Activated B cell treated with CpG ODN at 0.5 μM for 24 hours (primary cell): ENCODE measurements at regions not wholly inside any gene's neighbourhood (a gene's known extent, or its start where the extent isn't known, plus 50 kb on each side); places are given as distances from the start of the nearest gene placed in this dataset.

ENCODE experiments used
- ATAC-seq: fragments of 200-7000 bp; cut with Tn5 transposase; one replicate; pipeline ENCODE4 v1.10.0; 2021; ENCODE audit warnings: low read depth, mild to moderate bottlenecking, moderate library complexity
- CTCF ChIA-PET: fragments of 350-600 bp; sonication (Branson Sonifier 250); formaldehyde crosslinking; loops from one replicate; lab custom pipeline; 2021; ENCODE audit warnings: antibody characterized with exemption; lab: Charles Lee
- POLR2A ChIA-PET: fragments of 350-600 bp; sonication (Branson Sonifier 250); formaldehyde crosslinking; loops from one replicate; lab custom pipeline; 2021; ENCODE audit warnings: antibody characterized with exemption; lab: Charles Lee
- DNase-seq: peaks from one replicate; pipeline ENCODE4 v3.0.0; 2022
- H3K27ac Mint-ChIP-seq: one replicate; pipeline ENCODE4 v1.8.0; 2020; ENCODE audit warnings: mixed read lengths
- H3K27me3 Mint-ChIP-seq: one replicate; pipeline ENCODE4 v1.8.0; 2021; ENCODE audit warnings: mixed read lengths
- H3K36me3 Mint-ChIP-seq: one replicate; pipeline ENCODE4 v1.8.0; 2021; ENCODE audit warnings: low read depth, mixed read lengths
- H3K4me1 Mint-ChIP-seq: one replicate; pipeline ENCODE4 v1.8.0; 2021; ENCODE audit warnings: mixed read lengths
- H3K4me3 Mint-ChIP-seq: one replicate; pipeline ENCODE4 v1.8.0; 2020; ENCODE audit warnings: mild to moderate bottlenecking, mixed read lengths
- H3K9me3 Mint-ChIP-seq: one replicate; pipeline ENCODE4 v1.8.0; 2020; ENCODE audit warnings: mixed read lengths
- intact Hi-C: fragments of 100-400 bp; cut with micrococcal nuclease; formaldehyde crosslinking; loops from one replicate; pipeline ENCODE4 v1.15.1; 2024
- TF ChIP-seq, protein P1 (sequence below): fragments of 200-600 bp; IDR thresholded peaks from one replicate; pipeline ENCODE4 v1.8.0; 2022; ENCODE audit warnings: antibody characterized with exemption, mild to moderate bottlenecking

DNA sequence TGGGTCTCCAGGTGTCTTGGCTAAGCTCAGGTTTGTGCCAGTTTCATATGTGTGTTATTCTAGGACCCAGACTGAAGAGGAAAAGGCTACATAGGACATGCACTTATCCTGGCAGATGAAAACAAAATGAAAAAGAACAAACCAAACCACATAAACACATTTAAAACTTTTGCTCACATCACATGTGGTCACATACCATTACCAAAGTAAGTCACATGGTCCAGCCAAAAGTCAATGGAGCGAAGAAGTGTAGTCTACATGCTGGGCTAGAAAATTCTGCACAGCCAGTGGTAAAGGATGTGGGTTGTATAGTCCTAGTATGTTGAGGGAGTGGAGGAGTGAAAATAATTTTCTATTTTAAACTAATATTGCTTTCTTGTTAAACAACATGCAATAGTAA is 437.5 kb downstream of the BTBD3 start:
- POLR2A ChIA-PET: no interaction called here
- H3K9me3 Mint-ChIP-seq: peaks cover 5% of the 10 kb centered on the region
- TF ChIP-seq, protein P1, sequence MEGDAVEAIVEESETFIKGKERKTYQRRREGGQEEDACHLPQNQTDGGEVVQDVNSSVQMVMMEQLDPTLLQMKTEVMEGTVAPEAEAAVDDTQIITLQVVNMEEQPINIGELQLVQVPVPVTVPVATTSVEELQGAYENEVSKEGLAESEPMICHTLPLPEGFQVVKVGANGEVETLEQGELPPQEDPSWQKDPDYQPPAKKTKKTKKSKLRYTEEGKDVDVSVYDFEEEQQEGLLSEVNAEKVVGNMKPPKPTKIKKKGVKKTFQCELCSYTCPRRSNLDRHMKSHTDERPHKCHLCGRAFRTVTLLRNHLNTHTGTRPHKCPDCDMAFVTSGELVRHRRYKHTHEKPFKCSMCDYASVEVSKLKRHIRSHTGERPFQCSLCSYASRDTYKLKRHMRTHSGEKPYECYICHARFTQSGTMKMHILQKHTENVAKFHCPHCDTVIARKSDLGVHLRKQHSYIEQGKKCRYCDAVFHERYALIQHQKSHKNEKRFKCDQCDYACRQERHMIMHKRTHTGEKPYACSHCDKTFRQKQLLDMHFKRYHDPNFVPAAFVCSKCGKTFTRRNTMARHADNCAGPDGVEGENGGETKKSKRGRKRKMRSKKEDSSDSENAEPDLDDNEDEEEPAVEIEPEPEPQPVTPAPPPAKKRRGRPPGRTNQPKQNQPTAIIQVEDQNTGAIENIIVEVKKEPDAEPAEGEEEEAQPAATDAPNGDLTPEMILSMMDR: no peak

DNA sequence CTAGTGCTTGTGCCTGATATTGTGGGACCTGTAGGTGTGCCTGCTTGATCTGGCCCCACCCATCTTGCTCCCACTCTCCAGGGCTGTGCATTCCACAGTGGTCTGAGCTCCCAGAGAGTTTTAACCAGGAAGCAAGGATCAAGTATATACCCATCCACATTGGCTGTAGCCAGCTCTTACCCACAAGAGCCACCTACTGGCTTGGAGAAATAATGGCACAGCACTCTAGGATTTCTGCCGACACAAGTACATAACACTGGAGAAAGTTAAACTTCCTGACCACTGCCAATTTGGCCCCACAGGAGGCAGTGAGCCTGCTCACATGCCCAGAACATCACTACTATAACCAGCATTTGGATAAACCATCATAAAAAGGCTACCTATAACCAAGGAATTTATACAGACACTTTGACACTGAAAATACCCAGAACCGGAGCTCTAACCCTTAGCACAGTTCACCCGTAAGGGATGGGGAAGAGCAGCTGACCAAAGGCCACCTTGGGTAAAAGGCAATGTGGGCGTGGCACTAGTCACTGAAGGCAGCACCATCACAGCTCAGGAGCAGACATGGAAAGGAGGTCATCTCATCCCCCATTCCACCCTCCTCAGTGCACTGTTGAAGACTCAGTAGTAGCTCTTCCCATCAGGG is 440.4 kb downstream of the BTBD3 start:
- TF ChIP-seq, protein P1: no peak
- H3K36me3 Mint-ChIP-seq: no peaks in the 10 kb centered on the region
- H3K4me3 Mint-ChIP-seq: no peak overlapping the region
- H3K9me3 Mint-ChIP-seq: peaks cover 5% of the 10 kb centered on the region
- ChIA-PET CTCF (no interaction called here), POLR2A (no interaction called here)
- H3K27ac Mint-ChIP-seq: no peak overlapping the region
- H3K4me1 Mint-ChIP-seq: no peaks in the 10 kb centered on the region
- intact Hi-C loops: no loop called here
- no peaks in the 10 kb centered on the region for H3K27me3 Mint-ChIP-seq
- no peak for ATAC-seq
- no peak for DNase-seq

More for the DNA sequence above, 437.5 kb downstream of the BTBD3 start:
- CTCF ChIA-PET: no interaction called here
- H3K27ac Mint-ChIP-seq: no peak overlapping the region
- intact Hi-C loops: no loop called here
- DNase-seq (no peak), ATAC-seq (no peak)
- no peaks in the 10 kb centered on the region for H3K4me1 Mint-ChIP-seq
- no peaks in the 10 kb centered on the region for H3K27me3 Mint-ChIP-seq
- no peak overlapping the region for H3K4me3 Mint-ChIP-seq
- no peaks in the 10 kb centered on the region for H3K36me3 Mint-ChIP-seq

DNA sequence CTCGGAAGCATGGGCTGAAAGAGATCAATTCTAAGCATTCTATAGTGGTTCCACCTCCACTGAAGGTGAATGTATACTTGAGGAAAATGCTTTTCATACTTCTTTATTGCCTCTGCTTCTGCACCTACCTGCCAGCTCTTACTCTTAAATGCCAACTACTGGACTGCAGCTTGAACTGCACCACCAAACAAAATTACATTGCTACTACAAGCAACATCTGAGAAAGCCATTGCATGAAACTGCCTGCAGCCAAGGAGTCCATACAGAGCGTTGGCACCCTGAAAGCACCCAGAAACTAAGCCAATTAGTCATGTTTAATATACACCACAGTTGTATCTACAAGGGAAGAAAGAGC is 440.9 kb downstream of the BTBD3 start:
- no peaks in the 10 kb centered on the region for H3K27me3 Mint-ChIP-seq
- no peak for ATAC-seq
- intact Hi-C loops: no loop called here
- TF ChIP-seq, protein P1: no peak
- H3K4me1 Mint-ChIP-seq: no peaks in the 10 kb centered on the region
- no peak overlapping the region for H3K27ac Mint-ChIP-seq
- DNase-seq: no peak
- no peak overlapping the region for H3K4me3 Mint-ChIP-seq
- ChIA-PET CTCF (no interaction called here), POLR2A (no interaction called here)
- H3K9me3 Mint-ChIP-seq: peaks cover 5% of the 10 kb centered on the region
- H3K36me3 Mint-ChIP-seq: no peaks in the 10 kb centered on the region

DNA sequence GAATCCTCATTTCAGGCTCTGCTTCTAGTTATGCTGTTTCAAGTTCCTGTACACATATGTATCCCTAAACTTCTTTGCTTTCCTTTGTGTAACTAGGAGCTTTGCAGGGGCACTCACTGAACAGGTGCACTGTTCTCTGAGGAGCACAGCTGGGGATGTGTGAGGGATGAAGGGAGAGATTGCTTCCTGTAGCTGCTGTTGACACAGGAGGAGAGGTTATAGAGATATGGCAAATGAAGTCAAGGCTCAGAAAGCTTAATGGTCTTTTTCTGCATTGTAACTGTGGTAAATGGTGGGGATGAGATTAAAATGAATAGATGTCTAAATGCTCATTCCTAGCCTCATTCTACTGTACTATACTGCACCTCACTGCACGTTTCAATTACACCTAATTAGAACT is 454.3 kb downstream of the BTBD3 start:
- no peak overlapping the region for H3K27ac Mint-ChIP-seq
- H3K4me1 Mint-ChIP-seq: no peaks in the 10 kb centered on the region
- CTCF ChIA-PET: no interaction called here
- H3K36me3 Mint-ChIP-seq: no peaks in the 10 kb centered on the region
- no peaks in the 10 kb centered on the region for H3K27me3 Mint-ChIP-seq
- ATAC-seq (no peak), DNase-seq (no peak)
- TF ChIP-seq, protein P1: no peak
- H3K4me3 Mint-ChIP-seq: no peak overlapping the region
- intact Hi-C loops: no loop called here
- POLR2A ChIA-PET: no interaction called here
- H3K9me3 Mint-ChIP-seq: peaks cover 3% of the 10 kb centered on the region

DNA sequence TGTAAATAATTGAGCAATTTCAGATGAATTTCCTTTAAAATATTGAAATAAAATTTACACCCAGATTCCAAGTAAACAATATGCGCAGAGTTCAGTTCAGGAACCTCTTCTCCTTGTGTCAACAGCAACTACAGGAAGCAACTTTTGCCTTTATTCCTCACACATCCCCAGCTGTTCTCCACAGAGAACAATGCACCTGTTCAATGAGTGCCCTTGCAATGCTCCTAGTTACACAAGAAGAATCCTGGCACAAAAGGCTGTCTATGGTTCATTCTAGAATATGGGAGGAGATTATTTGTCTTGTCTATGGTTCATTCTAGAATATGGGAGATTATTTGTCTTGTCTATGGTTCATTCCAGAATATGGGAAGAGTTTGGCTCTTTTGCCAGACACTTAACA is 454.9 kb downstream of the BTBD3 start:
- no peaks in the 10 kb centered on the region for H3K36me3 Mint-ChIP-seq
- ChIA-PET CTCF (no interaction called here), POLR2A (no interaction called here)
- peaks cover 3% of the 10 kb centered on the region for H3K9me3 Mint-ChIP-seq
- H3K4me1 Mint-ChIP-seq: no peaks in the 10 kb centered on the region
- H3K27ac Mint-ChIP-seq: no peak overlapping the region
- TF ChIP-seq, protein P1: no peak
- intact Hi-C loops: no loop called here
- DNase-seq (no peak), ATAC-seq (no peak)
- no peaks in the 10 kb centered on the region for H3K27me3 Mint-ChIP-seq
- no peak overlapping the region for H3K4me3 Mint-ChIP-seq
